Aorta (tissue), 5 donors: ENCODE measurements at regions not wholly inside any gene's neighbourhood (a gene's known extent, or its start where the extent isn't known, plus 50 kb on each side); places are given as distances from the start of the nearest gene placed in this dataset.
"Not testable (repeated sequence)": the region's sequence is repeated elsewhere in the genome, so short reads cannot be mapped to it uniquely, and the experiment has no call there.

Source experiments
- ATAC-seq: fragments of 200-7000 bp; cut with Tn5 transposase; one replicate; pipeline ENCODE4 v1.9.1; 2022; ENCODE audit warnings: moderate library complexity; ENCODE audit not compliant: low FRiP score
- DNase-seq, 2 donors: peaks; one replicate each; pipeline ENCODE4 v3.0.0-alpha.2; 2020
- H3K27ac ChIP-seq, 2 donors: one replicate each; pipeline ENCODE4 v1.5.1; 2013; ENCODE audit warnings: low read length in 2 of 2, mild to moderate bottlenecking in 2 of 2, moderate library complexity in 2 of 2, control low read depth in 1 of 2, inconsistent platforms in 1 of 2, low read depth in 1 of 2
- H3K27me3 ChIP-seq, 2 donors: one replicate each; pipeline ENCODE4 v1.6.1; 2013; ENCODE audit warnings: control low read depth in 1 of 2, low read length in 1 of 2, mild to moderate bottlenecking in 1 of 2, moderate library complexity in 1 of 2; ENCODE audit not compliant: insufficient read depth in 2 of 2, control insufficient read depth in 1 of 2
- H3K36me3 ChIP-seq, 2 donors: one replicate each; pipeline ENCODE4 v1.6.1; 2013; ENCODE audit warnings: control low read depth in 1 of 2, low read length in 1 of 2, mild to moderate bottlenecking in 1 of 2; ENCODE audit not compliant: insufficient read depth in 2 of 2, control insufficient read depth in 1 of 2
- H3K4me1 ChIP-seq, 2 donors: one replicate each; pipeline ENCODE4 v1.6.1; 2013; ENCODE audit warnings: low read length in 2 of 2, control low read depth in 1 of 2, mild to moderate bottlenecking in 1 of 2, moderate library complexity in 1 of 2; ENCODE audit not compliant: insufficient read depth in 2 of 2, control insufficient read depth in 1 of 2
- H3K4me3 ChIP-seq, 2 donors: one replicate each; pipeline ENCODE4 v1.5.1; 2013; ENCODE audit warnings: low read length in 2 of 2, control low read depth in 1 of 2, mild to moderate bottlenecking in 1 of 2
- H3K9me3 ChIP-seq: one replicate; pipeline ENCODE4 v1.6.1; 2013; ENCODE audit warnings: mild to moderate bottlenecking, low read length; ENCODE audit not compliant: control insufficient read depth
- WGBS, 2 donors: extraction: QIAGEN DNeasy Blood & Tissue Kit; methylation state at CpG; one replicate each; pipeline ENCODE4 v1.1.7; 2013; 5-methylcytosine and 5-hydroxymethylcytosine counted together
- intact Hi-C, 2 donors: fragments of 100-400 bp; cut with DNase I; formaldehyde crosslinking; loops; one replicate each; pipeline versions ENCODE4 v1.14.2 to v1.15.0; 2022
- donor health status: healthy with polysubstance abuse.
- donor health status: Bipolar disorder and iron deficiency.
- donor health status: DM: no; HTN: no; CAD: no.
- donor health status: DM: no; HTN: no; CAD: no.
- donor health status: DM: yes; HTN: yes; CAD: no.

DNA sequence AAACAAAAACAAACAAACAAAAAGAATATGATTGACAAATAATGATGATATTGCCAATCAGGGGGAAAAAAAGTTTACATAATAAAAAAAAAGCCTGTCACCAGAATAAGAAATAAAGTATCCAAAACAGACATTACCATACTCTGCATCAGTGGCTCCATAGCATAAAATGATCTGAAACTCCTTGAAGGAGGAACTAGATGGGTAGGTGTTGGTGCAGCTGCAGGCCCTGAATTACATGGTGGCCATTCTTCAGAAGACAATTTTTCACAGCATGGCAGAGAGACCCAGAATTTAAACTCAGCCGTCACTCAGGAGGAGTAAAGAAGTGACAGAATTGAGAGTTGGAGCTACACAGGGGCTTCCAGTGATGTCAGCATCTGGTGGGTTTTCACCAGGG lies 60.2 kb downstream of the GLUL start:
- H3K27me3 ChIP-seq: no peaks in the 10 kb centered on the region
- H3K4me1 ChIP-seq: no peaks in the 10 kb centered on the region
- H3K36me3 ChIP-seq: no peaks in the 10 kb centered on the region
- no peak for DNase-seq
- 91 to 100% methylated on average over 1 of the region's 1 CpG for WGBS, 2 donors
- H3K4me3 ChIP-seq: no peak overlapping the region
- H3K9me3 ChIP-seq: no peaks in the 10 kb centered on the region
- intact Hi-C loops: no loop called here
- H3K27ac ChIP-seq: no peak overlapping the region
- ATAC-seq: no peak

DNA sequence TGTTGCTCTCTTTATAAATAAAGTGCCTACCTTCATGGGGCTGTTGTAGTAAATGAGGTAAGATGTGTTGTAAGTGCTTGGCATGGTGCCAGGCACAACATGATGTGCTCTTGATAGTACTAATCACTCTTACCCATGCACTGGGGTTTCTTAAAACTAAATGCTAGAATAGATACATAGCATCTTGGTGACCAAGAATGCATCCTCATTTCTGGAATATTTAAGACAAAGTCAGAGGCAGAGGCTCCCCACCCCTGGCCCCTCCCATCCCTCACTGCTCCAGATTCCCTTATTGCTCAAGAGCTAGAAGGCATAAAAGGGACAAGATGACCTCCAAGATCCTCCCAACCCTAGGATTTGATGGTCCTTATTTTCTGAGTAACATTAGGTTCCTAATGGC lies 61.3 kb downstream of the GLUL start:
- no peaks in the 10 kb centered on the region for H3K36me3 ChIP-seq
- H3K9me3 ChIP-seq: no peaks in the 10 kb centered on the region
- no peak overlapping the region for H3K27ac ChIP-seq
- H3K27me3 ChIP-seq: no peaks in the 10 kb centered on the region
- no peak for DNase-seq
- intact Hi-C loops: no loop called here
- no peak overlapping the region for H3K4me3 ChIP-seq
- H3K4me1 ChIP-seq: no peaks in the 10 kb centered on the region
- no peak for ATAC-seq

DNA sequence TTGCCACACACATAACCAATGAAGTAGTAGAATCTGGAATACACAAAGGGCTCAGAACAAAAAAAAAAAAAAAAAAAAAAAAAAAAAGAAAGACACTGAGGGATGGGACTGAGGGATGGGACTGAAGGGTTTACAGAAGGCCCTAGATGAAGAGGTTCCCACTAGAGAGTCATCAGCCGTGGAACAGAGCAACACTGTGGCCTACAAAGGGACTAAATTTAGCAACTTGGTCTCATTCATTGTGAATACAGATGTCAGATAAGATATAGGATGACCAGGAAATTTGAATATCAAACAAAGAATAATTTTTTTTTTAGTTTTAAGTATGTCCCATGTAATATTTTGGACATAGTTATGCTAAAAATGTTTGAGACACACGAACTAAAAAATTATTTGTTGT lies 62.1 kb downstream of the GLUL start:
- intact Hi-C loops: no loop called here
- WGBS, 2 donors: 61 to 67% methylated on average over 2 of the region's 2 CpGs
- Histone ChIP-seq H3K27me3 (no peaks in the 10 kb centered on the region), H3K4me1 (no peaks in the 10 kb centered on the region), H3K27ac (no peak overlapping the region), H3K36me3 (no peaks in the 10 kb centered on the region), H3K4me3 (no peak overlapping the region), H3K9me3 (no peaks in the 10 kb centered on the region)
- ATAC-seq: no peak
- no peak for DNase-seq

DNA sequence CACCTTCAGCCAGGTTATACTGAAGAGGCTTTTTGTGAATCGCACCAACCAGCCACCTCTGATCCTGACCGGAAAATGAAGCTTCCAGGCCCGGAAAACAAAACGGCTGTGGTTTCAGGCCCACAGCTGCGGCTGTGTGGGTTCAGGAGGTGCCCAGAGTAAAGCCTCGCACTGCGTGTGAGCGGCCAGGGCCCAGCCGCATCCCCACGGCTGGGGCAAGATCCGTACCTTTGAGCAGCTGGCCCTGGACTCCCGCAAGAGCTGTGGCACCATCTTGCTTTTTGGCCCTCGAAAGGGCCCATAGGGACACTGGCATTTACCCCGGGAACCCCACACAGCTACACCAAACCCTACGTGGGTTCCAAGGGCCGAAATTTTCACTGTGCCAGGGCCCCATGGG lies 63.0 kb downstream of the GLUL start:
- H3K27ac ChIP-seq: no peak overlapping the region
- H3K4me3 ChIP-seq: no peak overlapping the region
- 97% methylated on average over 16 of the region's 16 CpGs for WGBS, 2 donors
- no peaks in the 10 kb centered on the region for H3K36me3 ChIP-seq
- ATAC-seq: no peak
- no peaks in the 10 kb centered on the region for H3K9me3 ChIP-seq
- H3K4me1 ChIP-seq: no peaks in the 10 kb centered on the region
- no peak for DNase-seq
- H3K27me3 ChIP-seq: no peaks in the 10 kb centered on the region
- intact Hi-C loops: no loop called here

DNA sequence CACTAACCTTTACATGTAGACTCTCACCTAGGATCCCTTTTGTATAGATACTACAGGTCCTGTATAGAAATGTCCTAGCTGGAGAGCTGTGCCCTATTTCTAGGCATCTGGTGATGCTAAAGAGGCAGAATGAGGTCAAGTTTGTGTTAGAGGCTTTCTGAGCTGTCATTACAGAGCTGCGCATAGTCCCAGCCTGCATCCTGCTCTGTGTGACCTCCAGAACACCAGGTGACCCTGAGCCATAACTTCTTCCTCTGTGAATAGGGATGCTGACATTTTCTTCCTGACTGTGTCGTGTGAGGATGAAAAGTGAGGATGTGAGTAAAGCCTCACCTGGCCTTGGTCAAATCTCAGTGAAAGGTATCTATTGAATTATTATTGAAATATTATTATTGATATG lies 66.3 kb downstream of the GLUL start:
- no peak for ATAC-seq
- H3K4me3 ChIP-seq: no peak overlapping the region
- no peak for DNase-seq
- H3K36me3 ChIP-seq: no peaks in the 10 kb centered on the region
- H3K27ac ChIP-seq: no peak overlapping the region
- WGBS, 2 donors: 85 to 92% methylated on average over 2 of the region's 2 CpGs
- no peaks in the 10 kb centered on the region for H3K27me3 ChIP-seq
- no peaks in the 10 kb centered on the region for H3K9me3 ChIP-seq
- H3K4me1 ChIP-seq: no peaks in the 10 kb centered on the region
- intact Hi-C loops: no loop called here

DNA sequence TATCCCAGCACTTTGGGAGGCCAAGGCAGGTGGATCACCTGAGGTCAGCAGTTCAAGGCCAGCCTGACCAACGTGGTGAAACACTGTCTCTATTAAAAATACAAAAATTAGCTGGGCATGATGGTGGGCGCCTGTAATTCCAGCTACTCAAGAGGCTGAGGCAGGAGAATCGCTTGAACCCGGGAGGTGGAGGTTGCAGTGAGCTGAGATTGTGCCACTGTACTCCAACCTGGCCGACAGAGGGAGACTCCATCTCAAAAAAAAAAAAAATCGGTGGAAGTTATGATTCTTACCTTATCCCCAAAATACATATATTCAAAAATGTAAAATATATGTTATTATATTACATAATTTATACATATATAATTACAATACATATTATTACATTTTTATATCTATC lies 70.1 kb downstream of the GLUL start:
- intact Hi-C loops, H3K27me3 ChIP-seq, H3K36me3 ChIP-seq, H3K9me3 ChIP-seq, ATAC-seq, DNase-seq, H3K4me3 ChIP-seq, H3K4me1 ChIP-seq, H3K27ac ChIP-seq: not testable (repeated sequence)
- 80 to 89% methylated on average over 6 of the region's 6 CpGs for WGBS, 2 donors

DNA sequence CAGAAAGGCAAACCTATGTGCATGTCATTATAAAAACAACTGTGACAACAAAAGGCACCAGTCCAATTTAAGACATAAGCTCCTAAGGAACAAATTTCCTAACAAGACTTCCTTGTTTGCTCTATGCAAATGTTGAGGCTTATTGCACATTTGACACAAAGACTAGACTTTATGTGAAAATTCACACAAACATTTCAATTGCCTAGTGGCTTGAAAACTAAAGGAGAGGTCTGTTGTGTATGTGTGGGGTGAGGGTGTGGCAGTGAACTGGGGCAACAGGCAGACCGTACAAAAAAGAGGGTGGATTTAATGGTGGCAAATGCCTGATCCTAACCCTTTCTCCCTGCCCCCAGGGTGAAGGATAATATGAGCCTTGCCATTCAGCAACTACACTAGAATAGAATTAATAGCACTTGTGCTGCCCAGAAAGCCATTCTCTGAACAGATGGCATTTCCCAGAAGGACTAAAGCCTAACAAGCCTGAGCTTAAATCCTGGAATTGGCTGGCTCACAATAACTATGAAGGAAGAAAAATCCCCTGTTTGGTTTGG lies 73.9 kb downstream of the GLUL start:
- no peaks in the 10 kb centered on the region for H3K36me3 ChIP-seq
- peaks cover 4 to 6% of the 10 kb centered on the region in 2 donors for H3K4me1 ChIP-seq
- DNase-seq (no peak), ATAC-seq (peak; percentile 22)
- 15 to 26% methylated on average over 1 of the region's 1 CpG for WGBS, 2 donors
- H3K27me3 ChIP-seq: no peaks in the 10 kb centered on the region
- no peak overlapping the region for H3K4me3 ChIP-seq
- peak overlapping the region in 1 of 2 donors; percentile 41 for H3K27ac ChIP-seq
- H3K9me3 ChIP-seq: no peaks in the 10 kb centered on the region
- intact Hi-C loops: no loop called here

DNA sequence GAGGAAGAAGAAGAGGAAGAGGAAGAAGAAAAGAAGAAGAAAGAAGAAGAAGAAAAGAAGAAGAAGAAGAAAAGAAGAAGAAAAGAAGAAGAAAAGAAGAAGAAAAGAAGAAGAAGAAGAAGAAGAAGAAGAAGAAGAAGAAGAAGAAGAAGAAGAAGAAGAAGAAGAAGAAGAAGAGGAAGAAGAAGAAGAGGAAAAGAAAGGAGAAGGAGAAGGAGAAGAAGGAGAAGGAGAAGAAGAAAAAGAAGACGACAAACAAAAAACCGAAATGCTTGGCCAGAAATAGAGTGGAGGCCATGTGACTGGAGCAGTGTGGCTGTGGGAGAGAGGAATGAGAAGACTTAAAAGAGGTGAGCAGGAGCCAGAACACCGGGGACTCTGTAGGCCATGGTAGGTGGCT lies 75.1 kb downstream of the GLUL start:
- DNase-seq, H3K27ac ChIP-seq, H3K36me3 ChIP-seq, intact Hi-C loops, H3K4me1 ChIP-seq, H3K27me3 ChIP-seq, H3K4me3 ChIP-seq, H3K9me3 ChIP-seq, ATAC-seq: not testable (repeated sequence)
- WGBS, 2 donors: 73 to 82% methylated on average over 3 of the region's 3 CpGs

DNA sequence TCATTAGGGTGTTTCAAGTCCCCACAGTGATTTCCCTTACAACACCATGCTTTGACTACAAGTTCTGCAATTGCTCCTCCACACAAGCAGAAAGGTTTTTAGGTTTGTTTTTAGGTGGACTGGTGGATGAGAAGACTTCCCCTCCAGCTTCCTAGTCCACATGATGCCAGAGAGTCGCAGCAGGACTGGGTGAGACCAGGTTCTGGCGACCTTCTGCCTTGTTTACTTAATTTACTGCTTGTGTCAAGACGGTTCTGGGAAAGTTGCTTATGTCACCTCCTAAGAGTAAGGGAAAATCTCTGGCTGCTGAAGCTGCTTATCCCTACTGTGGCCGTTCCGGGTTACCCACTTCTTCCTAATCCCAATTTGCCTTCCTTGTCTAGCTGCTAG lies 76.4 kb downstream of the GLUL start:
- no peaks in the 10 kb centered on the region for H3K9me3 ChIP-seq
- intact Hi-C loops: no loop called here
- H3K4me3 ChIP-seq: no peak overlapping the region
- H3K27ac ChIP-seq: no peak overlapping the region
- H3K36me3 ChIP-seq: no peaks in the 10 kb centered on the region
- peaks cover 4 to 6% of the 10 kb centered on the region in 2 donors for H3K4me1 ChIP-seq
- 67 to 70% methylated on average over 5 of the region's 5 CpGs for WGBS, 2 donors
- DNase-seq (no peak), ATAC-seq (no peak)
- no peaks in the 10 kb centered on the region for H3K27me3 ChIP-seq
